RPMI8226 (cell line): ENCODE measurements at regions not wholly inside any gene's neighbourhood (a gene's known extent, or its start where the extent isn't known, plus 50 kb on each side); places are given as distances from the start of the nearest gene placed in this dataset.

Source experiments
- DNase-seq: peaks from one replicate; pipeline ENCODE4 v3.0.0-alpha.2; 2015

GRCh38 chr16:47026947-47027346, 53.5 kb upstream of the DNAJA2 start:
- DNase-seq = no peak

GRCh38 chr16:47026492-47026891, 53.0 kb upstream of the DNAJA2 start:
- peak; percentile 20 for DNase-seq

GRCh38 chr16:47025641-47026040, 52.2 kb upstream of the DNAJA2 start:
- DNase-seq = no peak
